NCI-H524 (cell line): ENCODE measurements at regions not wholly inside any gene's neighbourhood (a gene's known extent, or its start where the extent isn't known, plus 50 kb on each side); places are given as distances from the start of the nearest gene placed in this dataset.
A peak's percentile ranks its signal among the peaks of the same experiment; 100 is the strongest.
"Not testable (repeated sequence)": the region's sequence is repeated elsewhere in the genome, so short reads cannot be mapped to it uniquely, and the experiment has no call there.

Source experiments
- DNase-seq, 2 experiments: peaks; one replicate each; lab custom pipeline; 2025; lab: John Stamatoyannopoulos, UW

DNA sequence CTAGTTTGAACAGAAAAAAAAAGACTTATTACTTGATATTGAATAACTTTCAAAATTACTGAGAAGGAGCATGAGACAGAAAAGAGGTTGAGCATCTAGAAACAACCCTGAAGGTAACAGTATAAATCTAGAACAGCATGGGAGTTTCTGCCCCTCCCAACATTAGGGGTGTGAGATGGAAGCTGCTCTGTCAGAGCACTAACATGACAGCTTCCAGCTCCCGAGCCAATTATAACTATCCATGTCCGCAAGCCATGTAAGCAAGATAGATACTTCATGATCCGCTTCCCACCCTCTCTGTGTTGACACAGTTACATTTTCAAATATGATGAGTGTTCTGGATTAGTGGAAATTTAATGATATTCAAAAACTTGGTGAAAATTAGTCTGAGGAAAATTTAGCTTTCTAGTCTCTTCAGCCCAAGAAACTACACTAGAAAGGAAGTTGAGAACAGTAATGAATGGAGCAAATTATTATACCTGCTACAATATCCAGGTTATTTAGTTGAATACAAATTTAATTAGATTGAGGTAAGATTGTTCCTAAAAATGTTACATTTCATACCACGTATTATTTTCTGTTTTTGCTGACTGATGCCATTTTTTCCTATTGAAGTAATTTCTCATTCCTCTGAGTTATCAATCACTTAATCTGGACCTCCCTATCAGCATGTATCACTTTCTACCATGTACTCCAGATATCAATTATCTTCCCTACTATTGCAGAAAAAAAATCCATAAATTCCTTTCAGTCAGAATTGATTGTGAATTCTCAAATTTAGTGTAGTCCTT is 129.3 kb upstream of the SLIT2 start:
- no peak for DNase-seq

DNA sequence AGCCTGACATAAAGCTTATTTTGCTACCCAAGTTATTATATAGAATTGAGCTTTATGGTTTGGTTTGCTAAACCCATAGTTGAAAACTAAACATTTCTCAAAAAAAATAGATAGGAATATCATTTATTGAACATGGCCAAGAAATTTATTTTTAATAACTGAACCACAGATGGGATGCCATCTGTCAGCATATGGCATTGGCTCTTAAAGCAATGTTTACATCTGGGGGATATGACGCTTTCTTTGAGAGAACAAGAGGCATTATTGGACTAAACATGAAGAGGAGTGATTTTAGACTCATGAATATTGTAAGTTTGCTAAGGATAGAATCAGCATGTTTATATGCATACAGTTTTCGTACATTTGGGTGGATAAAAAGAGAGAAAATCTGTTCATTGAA is 132.6 kb upstream of the SLIT2 start:
- peak; percentile 81 to 89 for DNase-seq

DNA sequence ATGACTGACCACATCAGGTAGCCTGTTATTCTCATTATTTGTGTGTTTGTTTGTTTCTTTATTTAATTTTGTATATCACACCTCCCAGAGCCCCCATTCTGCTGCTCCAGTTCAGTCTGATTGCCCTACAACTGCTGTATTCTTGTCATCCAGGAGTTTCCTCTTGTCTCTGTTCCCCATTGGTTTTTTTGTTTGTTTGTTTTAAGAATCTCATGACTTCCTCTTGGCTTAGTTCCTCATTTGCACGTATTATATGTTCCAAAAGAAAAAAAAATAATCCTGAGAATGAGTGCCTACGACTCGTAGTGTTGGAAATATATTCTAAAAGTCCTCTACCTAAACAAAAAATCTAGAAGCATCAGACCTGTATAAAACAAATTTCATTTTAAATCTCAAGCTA is 142.3 kb upstream of the SLIT2 start:
- no peak for DNase-seq

DNA sequence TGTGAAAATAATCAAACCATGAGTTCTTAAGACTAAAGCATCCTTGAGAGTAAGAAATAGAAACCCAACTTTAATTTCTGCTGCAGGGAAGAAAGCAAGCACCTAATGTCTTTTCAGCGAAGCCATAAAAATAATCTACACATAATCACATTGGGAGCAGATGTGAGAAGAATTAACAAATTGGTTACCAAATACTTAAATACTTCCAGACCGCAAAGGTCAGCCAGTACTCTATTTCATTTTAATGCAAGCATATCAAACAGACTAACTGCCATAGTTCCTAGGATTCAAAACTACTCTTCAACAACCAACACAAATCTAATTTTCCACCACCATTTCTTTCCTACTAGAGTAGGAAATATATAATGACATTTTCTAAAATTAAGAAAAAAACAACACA is 144.8 kb upstream of the SLIT2 start:
- peak in 1 of 2 experiments; percentile 49 for DNase-seq

DNA sequence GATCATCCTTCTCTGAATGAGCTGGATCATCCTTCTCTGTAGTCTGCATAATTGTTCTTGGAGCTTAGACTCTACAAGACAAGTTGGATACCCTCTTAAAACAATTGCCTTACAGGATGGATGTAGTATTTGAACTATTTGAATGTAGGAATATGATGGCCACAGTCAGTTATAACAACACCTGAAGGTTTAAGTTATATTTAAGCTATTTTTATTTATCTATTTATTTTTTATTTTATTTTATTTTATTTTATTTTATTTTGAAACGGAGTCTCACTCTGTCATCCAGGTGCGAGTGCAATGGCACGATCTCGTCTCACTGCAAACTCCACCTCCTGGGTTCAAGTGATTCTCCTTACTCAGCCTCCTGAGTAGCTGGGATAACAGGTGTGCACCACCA is 149.9 kb upstream of the SLIT2 start:
- DNase-seq: no peak

DNA sequence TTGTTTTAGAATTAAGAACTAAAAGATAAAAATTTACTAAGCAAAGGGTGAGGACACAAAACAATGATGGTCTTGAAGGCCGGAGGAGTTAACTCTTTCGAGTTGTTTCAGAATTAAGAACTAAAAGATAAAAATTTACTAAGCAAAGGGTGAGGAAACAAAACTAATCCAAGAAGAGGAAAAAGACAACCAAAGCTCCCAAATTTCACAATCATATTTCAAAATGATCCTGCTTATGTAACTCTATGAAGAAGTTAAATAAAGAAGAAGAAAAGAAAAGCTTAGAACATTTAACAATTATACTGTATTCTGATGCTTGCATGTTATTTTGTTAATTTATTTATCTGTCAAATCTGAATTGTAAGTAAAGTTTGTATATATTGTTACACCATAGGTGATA is 154.8 kb upstream of the SLIT2 start:
- no peak for DNase-seq

DNA sequence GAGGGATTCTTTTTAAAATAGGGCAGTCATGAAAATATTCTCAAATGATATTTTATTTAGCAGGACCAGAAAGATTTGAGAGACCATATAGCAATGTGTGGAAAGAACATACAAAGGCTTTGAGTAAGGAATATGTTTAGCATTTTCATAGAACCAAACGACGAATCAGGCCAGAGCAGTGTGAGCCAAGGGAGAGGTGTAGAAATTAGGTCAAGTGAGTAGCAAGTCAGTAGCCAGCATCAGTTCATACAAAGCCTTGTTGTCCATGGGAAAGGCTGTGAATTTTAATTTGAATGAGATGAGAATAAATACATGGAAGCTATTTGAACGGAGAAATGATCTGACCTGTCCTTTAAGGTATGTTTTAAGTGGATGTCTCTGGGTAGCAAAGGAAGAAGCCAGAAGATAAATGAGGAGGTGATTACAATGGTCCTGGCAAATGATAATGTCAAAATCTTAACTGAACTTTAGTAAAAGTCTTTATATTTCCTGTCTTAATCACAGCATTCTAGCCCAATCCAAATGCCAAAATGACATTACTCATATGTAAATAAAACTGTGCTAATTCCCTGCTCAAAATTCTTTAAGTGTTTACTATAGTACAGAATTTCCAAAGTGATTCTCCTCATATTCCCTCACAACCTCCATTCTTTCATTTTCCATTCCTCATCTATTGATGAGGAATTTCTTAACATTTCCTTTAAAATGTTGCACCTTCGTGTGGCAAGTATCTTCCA is 155.7 kb upstream of the SLIT2 start:
- no peak for DNase-seq

DNA sequence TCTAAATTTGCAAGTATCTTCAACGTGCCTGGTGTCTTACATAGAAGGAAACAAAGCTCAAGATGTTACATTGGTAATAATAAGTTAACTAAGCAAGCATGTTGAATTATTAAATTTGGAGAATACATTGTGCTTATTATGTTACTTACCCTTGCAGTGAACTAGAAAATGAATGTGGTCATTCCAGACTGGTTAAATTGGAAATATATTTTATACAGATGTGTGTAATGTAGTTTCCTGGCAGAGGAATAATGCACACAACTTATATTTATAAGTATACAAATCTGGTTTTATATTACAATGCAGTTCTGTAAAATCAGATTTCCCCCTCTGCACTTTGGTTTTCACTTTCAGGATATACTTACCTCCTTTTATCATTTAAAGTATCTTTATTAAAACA is 159.9 kb upstream of the SLIT2 start:
- DNase-seq: no peak

DNA sequence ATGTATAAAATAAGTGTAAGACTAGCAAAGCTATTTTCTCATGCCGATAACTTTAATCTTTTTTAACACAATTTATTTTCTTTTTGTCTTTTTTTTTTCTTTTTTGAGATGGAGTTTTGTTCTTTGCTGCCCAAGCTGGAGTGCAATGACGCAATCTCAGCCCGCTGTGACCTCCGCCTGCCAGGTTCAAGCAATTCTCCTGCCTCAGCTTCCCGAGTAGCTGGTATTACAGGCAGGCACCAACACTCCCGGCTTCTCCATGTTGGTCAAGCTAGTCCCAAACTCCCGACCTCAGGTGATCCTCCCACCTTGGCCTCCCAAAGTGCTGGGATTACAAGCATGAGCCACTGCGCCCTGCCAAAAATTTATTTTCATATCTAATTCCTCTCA is 164.2 kb upstream of the SLIT2 start:
- DNase-seq: no peak

DNA sequence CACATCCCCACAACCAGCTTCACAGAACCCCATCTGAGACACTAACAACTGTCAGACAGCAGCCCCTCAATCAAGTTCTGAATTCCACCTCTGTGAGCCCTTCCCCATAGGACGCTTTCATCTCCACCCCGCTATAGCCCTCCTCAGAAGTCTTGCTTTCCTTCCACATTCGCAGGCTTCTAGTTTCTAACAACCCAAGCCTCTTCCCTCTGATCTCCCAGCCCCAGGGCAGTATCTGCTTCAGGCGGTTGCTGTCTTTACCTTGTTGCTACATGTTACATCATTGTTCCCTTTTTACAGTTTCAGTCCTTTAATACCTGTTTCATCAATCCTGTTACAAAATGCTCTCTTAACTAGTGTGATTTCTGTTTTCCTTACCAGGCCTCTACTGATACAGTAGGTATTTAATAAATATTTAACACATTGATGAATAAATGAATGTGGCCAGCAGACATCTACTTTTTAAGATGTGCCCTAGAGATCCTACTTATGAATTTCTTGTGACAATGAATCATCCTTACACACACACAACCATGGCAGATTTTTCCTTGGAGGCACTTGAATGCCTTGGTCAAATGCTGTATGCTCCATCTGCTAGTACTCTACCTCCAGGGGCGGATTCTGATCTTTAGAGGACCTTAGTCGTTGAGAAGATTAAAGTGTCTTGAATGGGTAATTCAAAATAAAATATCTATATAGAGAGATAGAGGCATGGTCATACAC is 164.7 kb upstream of the SLIT2 start:
- DNase-seq: no peak

DNA sequence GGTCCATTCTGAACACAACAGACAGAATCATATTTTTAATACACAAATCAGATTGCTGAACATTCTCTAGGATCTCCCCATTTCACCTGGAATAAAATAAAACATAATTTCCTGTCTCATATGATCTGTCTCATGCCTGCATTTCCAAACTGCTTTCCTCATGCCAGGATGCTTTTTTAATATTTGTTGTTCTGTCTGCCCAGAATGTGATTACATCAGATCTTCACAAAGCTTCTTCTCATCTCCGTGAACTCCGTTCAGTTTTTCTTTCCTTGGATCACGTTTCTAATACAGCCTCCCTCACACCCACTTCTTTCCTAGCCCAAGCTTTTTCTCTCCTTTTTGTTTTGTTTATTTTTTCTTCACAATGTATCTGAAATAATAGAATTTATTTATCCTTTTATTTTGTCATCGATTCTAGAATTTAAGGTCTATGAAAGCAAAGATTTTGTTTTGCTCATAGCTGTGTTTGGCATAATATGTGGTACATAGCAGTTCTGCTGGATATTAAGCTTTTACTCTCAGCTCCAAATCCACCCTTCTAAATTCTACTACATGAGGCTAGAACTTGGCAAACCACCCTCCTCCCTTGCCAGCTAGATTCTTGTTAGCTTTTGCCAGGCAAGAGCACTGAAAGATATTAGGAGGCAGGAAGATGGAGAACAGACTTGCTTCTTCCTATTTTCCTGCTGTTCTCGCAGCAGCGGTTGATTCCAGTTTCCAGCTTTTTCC is 165.5 kb upstream of the SLIT2 start:
- no peak for DNase-seq

DNA sequence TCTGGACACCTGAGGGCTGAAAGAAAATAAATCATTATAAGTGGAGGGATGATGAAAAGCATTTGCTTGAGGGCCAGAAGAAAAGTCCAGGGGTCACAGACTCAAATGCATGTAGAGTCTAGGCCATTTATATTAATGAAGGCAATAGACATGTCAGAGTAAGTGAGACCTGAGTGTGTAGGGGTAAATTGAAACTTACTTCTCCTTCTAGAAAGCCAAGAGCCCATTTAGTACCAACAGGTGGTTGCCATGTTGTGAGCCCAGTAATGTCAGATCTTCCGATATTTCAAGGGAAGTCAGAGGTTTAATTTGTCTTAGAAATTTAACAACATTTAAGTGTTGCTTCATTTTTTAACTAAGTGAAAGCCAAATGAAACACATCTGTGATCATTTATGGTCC is 166.1 kb upstream of the SLIT2 start:
- DNase-seq: no peak

DNA sequence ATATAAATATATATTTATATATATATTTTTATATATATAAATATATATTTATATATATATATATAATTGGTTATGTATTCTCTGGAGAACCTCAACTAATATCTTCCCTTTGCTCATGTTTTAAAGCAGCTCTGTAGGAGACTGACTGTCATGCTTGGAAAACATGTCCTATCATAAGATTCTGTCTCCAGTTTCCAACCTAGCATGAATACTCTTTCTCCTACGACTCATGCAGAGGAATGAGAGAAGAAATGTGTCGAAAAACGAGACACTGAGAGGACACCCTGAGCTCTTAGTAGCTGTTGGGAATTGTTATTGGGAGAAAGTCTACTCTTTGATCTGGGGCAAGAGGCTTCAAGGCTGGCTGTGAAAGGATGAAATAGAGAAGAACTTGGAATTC is 166.5 kb upstream of the SLIT2 start:
- no peak for DNase-seq

DNA sequence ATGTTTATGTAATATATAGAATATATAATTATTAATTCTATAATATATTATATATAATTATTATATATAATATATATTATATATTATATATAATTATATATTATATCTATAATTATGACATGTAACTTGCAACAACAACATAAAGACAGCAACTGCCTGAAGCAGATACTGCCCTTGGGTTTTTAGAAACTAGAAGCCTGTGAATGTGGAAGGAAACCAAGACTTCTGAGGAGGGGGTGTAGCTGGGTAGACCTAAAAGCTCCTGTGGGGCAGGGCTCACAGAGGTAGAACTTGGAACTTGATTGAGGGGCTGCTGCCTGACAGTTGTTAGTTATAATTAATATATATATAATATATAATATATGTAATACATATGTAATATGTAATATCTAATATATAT is 167.2 kb upstream of the SLIT2 start:
- no peak for DNase-seq

DNA sequence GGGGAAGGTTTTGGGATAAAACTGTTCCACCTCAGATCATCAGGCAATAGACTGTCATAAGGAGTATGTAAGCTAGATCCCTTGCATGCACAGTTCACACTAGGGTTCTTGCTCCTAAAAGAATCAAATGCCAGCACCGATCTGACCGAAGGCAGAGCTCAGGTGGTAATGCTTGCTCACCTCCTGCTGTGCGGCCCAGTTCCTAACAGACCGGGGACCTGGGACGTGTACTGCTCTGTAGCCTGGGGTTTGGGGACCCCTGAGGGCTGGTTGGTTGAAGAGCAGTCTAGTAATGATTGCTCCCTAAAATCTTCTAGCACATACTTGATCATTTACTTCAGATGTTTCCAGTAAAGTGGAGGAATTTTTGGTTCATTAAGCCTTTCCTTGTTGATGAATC is 173.1 kb upstream of the SLIT2 start:
- DNase-seq: no peak

DNA sequence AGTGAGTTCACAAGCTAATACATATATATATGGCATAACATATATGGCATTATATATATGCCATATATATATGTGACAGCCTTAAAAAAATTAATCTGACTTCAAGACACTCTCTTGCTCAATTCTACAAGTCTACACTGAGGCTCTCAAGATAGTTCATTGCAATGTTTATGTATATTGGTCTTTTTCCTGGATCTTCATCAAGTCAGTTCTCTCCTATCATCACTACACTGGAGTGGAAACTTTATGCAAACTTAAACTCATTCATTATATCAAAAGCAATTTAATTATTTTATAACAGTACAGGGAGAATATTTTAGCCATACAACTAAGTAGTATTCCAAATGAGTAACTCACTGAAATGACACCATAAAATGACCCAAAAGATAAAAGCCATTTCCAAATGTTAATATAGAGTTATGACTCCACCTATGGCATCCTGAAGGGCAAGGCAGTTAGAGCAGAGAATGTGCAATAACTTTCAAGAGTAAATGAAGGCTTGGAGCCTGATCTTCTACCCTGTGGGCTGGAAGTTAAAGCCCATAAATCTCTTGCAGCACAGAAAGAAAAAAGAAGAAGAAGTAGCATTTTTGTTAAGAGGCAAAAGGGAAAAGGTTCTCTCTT is 176.3 kb upstream of the SLIT2 start:
- no peak for DNase-seq

DNA sequence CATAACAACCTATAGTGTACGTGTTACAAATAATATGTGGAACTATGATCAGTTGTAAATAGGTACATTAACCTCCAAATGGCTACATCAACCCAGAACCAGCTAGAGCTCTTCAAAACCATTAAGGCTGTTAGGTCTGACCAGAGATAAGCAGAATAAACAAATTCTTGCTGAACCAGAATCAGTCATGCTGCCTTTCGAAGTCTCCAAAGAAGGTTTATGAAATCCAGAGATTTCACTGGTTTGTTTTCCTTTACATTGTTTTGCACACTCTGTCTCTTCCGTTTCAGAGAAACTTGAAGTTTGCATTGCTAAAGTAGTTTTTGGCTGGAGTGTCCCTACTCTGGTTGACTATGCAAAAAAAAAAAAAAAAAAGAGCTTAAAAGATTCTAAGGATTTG is 177.3 kb upstream of the SLIT2 start:
- no peak for DNase-seq

DNA sequence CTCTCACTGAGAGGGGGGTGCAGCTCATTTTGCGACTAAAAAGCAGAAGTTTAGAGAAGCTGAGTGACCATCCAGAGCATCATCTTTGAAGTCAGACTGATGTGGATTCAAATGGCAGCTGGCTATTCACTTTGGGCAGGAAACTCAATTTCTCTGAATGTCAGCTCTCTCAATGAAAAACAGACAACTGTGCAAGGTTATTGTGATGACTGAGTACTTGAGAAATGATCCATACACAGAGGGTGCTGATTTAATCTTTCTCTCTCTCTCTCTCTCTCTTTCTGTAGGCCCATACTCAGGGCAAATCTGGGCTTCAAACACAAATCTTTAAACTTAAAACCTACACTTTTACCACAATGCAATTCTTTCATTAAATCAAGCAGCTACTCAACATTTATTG is 185.8 kb upstream of the SLIT2 start:
- no peak for DNase-seq

DNA sequence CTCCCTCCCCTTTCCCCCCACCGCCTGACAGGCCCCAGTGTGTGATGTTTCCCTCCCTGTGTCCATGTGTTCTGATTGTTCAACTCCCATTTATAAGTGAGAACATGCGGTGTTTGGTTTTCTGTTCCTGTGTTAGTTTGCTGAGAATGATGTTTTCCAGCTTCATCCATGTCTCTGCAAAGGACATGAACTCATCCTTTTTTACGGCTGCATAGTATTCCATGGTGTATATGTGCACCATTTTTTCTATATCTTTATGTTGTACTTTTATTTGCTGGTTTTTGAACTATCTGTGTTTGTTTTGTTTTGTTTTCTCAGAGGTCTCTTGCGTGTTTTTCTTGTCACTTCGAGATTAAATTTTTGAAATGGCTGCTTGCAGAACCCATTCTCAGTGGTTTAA is 188.8 kb upstream of the SLIT2 start:
- DNase-seq: not testable (repeated sequence)

DNA sequence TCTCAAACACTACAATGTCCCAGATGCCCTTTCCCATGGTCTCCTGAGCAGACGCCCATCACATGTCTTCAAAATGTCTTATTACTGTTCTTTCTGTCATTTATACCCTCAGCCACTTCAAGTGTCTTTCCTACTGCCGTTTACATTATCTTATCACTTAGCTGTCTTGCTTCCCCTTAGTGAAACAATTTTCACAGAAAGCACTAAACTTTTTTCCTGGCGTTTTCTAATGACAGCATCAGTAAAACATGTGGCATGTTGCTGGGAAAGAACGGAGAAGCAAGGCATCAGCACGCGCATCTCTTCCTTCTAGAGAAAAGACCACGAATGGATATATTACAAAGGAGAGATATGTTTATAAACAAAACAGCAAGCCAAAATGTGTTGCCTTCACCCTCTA is 189.7 kb upstream of the SLIT2 start:
- DNase-seq: no peak

DNA sequence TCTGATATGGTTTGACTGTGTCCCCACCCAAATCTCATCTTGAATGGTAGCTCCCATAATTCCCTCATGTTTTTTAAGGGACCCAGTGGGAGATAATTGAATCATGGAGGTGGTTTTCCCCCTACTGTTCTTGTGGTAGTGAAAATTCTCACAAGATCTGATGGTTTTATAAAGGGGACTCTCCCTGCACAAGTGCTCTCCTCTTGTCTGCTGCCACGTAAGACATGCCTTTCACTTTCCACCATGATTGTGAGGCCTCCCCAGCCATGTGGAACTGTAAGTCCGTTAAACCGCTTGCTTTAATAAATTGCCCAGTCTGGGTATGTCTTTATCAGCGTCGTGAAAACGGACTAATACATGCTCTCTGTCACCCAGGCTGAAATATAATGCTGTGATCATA is 200.9 kb upstream of the SLIT2 start:
- no peak for DNase-seq

DNA sequence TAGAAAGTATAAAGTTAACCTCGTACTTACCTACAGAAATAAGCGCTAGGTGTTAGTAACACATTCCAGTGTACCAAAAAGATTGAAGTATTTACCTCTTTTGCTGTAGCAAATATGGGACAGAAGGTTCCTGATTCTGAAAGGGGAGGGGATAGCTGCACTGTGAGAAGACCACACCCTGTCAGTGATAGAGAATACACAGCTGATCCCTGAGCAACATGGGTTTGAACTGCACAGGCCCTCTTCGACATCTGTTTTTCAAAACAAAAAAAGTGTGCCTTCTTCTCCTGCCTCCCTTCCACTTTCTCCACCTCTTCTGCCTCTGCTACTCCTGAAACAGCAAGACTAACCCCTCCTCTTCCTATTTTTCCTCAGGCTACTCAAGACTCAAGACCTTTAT is 201.8 kb upstream of the SLIT2 start:
- no peak for DNase-seq
